ENCODE measurements at regions not wholly inside any gene's neighbourhood (a gene's known extent, or its start where the extent isn't known, plus 50 kb on each side); places are given as distances from the start of the nearest gene placed in this dataset.

GRCh38 chr21:14722841-14723483, 176.8 kb upstream of the SAMSN1 start:
- H3K4me3 Mint-ChIP-seq = no peak overlapping the region
- ATAC-seq = no peak
- Histone ChIP-seq H3K4me3 (ENCODE audit: low read length) (no peak overlapping the region), H3K9me3 (ENCODE audit: control insufficient read depth, insufficient read depth, low read length) (no peaks in the 10 kb centered on the region), H3K27me3 (ENCODE audit: control insufficient read depth, insufficient read depth, low read length) (no peaks in the 10 kb centered on the region), H3K36me3 (ENCODE audit: control insufficient read depth, insufficient read depth, low read length) (no peaks in the 10 kb centered on the region), H3K4me1 (ENCODE audit: control insufficient read depth, insufficient read depth, low read length) (no peaks in the 10 kb centered on the region), H3K27ac (ENCODE audit: low read length) (no peak overlapping the region)
- DNase-seq = no peak
- WGBS (ENCODE audit: insufficient coverage) = 95% methylated on average over 4 of the region's 6 CpGs
- intact Hi-C loops (cut with micrococcal nuclease) = no loop called here
- no peaks in the 10 kb centered on the region for H3K9me3 Mint-ChIP-seq
- H3K27me3 Mint-ChIP-seq (ENCODE audit: low read depth in 2 of 2) = peaks cover 0 to 6% of the 10 kb centered on the region in 2 donors
- peaks cover 0 to 6% of the 10 kb centered on the region in 2 donors for H3K4me1 Mint-ChIP-seq
- H3K27ac Mint-ChIP-seq = no peak overlapping the region
- no peaks in the 10 kb centered on the region for H3K36me3 Mint-ChIP-seq
- no peak for TF ChIP-seq CTCF (IDR thresholded peaks at IDR 0.05)

GRCh38 chr21:14720237-14720636, 174.1 kb upstream of the SAMSN1 start:
- Histone ChIP-seq H3K36me3 (ENCODE audit: control insufficient read depth, insufficient read depth, low read length) (no peaks in the 10 kb centered on the region), H3K27ac (ENCODE audit: low read length) (no peak overlapping the region), H3K27me3 (ENCODE audit: control insufficient read depth, insufficient read depth, low read length) (no peaks in the 10 kb centered on the region), H3K4me3 (ENCODE audit: low read length) (no peak overlapping the region), H3K4me1 (ENCODE audit: control insufficient read depth, insufficient read depth, low read length) (no peaks in the 10 kb centered on the region), H3K9me3 (ENCODE audit: control insufficient read depth, insufficient read depth, low read length) (no peaks in the 10 kb centered on the region)
- WGBS (ENCODE audit: insufficient coverage) = 66% methylated on average over 3 of the region's 4 CpGs
- no peak for DNase-seq
- TF ChIP-seq CTCF (IDR thresholded peaks at IDR 0.05) = no peak
- no peaks in the 10 kb centered on the region for H3K36me3 Mint-ChIP-seq
- intact Hi-C loops (cut with micrococcal nuclease) = no loop called here
- H3K27ac Mint-ChIP-seq = no peak overlapping the region
- no peak overlapping the region for H3K4me3 Mint-ChIP-seq
- no peaks in the 10 kb centered on the region for H3K4me1 Mint-ChIP-seq
- H3K27me3 Mint-ChIP-seq (ENCODE audit: low read depth in 2 of 2) = peaks cover 0 to 4% of the 10 kb centered on the region in 2 donors
- no peak for ATAC-seq
- H3K9me3 Mint-ChIP-seq = no peaks in the 10 kb centered on the region

- intact Hi-C loops (cut with micrococcal nuclease) = no loop called here
- H3K27ac Mint-ChIP-seq = no peak overlapping the region
- TF ChIP-seq CTCF (IDR thresholded peaks at IDR 0.05) = no peak
- no peak for ATAC-seq
- DNase-seq = no peak
- H3K36me3 Mint-ChIP-seq = no peaks in the 10 kb centered on the region
- H3K4me1 ChIP-seq (ENCODE audit: control insufficient read depth, insufficient read depth, low read length) = no peaks in the 10 kb centered on the region
- H3K36me3 ChIP-seq (ENCODE audit: control insufficient read depth, insufficient read depth, low read length) = no peaks in the 10 kb centered on the region
- WGBS (ENCODE audit: insufficient coverage) = 75% methylated on average over 4 of the region's 6 CpGs
- H3K9me3 Mint-ChIP-seq = peaks cover 0 to 2% of the 10 kb centered on the region in 2 donors
- no peak overlapping the region for H3K27ac ChIP-seq (ENCODE audit: low read length)
- peaks cover 4 to 8% of the 10 kb centered on the region in 2 donors for H3K27me3 Mint-ChIP-seq (ENCODE audit: low read depth in 2 of 2)
- H3K4me1 Mint-ChIP-seq = no peaks in the 10 kb centered on the region
- no peak overlapping the region for H3K4me3 Mint-ChIP-seq
- no peaks in the 10 kb centered on the region for H3K27me3 ChIP-seq (ENCODE audit: control insufficient read depth, insufficient read depth, low read length)
- H3K9me3 ChIP-seq (ENCODE audit: control insufficient read depth, insufficient read depth, low read length) = no peaks in the 10 kb centered on the region
- H3K4me3 ChIP-seq (ENCODE audit: low read length) = no peak overlapping the region
These were observed 172.8 kb upstream of the SAMSN1 start for GRCh38 chr21:14718951-14719350.
